SK-N-SH (cell line): ENCODE measurements at regions not wholly inside any gene's neighbourhood (a gene's known extent, or its start where the extent isn't known, plus 50 kb on each side); places are given as distances from the start of the nearest gene placed in this dataset.

Experiments used
- CTCF ChIA-PET: fragments of 300-600, 350-600 bp; formaldehyde crosslinking; extraction: SDS; loops from one replicate; lab custom pipeline; 2021; lab: Yijun Ruan, JAX
- POLR2A ChIA-PET: fragments of 350-600 bp; sonication (Branson Sonifier 250); formaldehyde crosslinking; extraction: SDS; loops from one replicate; lab custom pipeline; 2020; ENCODE audit warnings: antibody characterized with exemption, inconsistent platforms; lab: Yijun Ruan, JAX
- DNase-seq: peaks from one replicate; pipeline ENCODE4 v3.0.0; 2012
- H2AFZ ChIP-seq: fragments of 200-600 bp; sonication (generic); 2 replicates; pipeline ENCODE4 v1.8.1; 2016; ENCODE audit warnings: antibody characterized with exemption, mild to moderate bottlenecking, low read depth
- H3F3A ChIP-seq: fragments of 200-600 bp; sonication (generic); replicated peaks from 2 replicates; pipeline ENCODE3; 2016; ENCODE audit warnings: antibody characterized with exemption, mild to moderate bottlenecking; ENCODE audit not compliant: insufficient read depth
- H3K27ac ChIP-seq, 2 experiments: fragments of 200-500 bp in 1 of 2; fragments of 200-600 bp in 1 of 2; sonication (Bioruptor generic) in 1 of 2; sonication (generic), shearing (Covaris generic) in 1 of 2; 2 replicates each; pipeline versions ENCODE4 v1.5.1 to v1.6.1; 2014 to 2016; ENCODE audit warnings: low read depth in 2 of 2, inconsistent platforms in 1 of 2, low read length in 1 of 2, mild to moderate bottlenecking in 1 of 2, mixed read lengths in 1 of 2
- H3K27me3 ChIP-seq: fragments of 200-600 bp; sonication (generic), shearing (Covaris generic); 2 replicates; pipeline ENCODE4 v1.6.1; 2016; ENCODE audit warnings: mixed run types; ENCODE audit not compliant: insufficient read depth
- H3K36me3 ChIP-seq, 2 experiments: fragments of 200-500 bp in 1 of 2; fragments of 200-600 bp in 1 of 2; sonication (Bioruptor generic) in 1 of 2; sonication (generic) in 1 of 2; replicated peaks in 1 of 2; 2 replicates each; pipeline versions ENCODE3 to v1.5.1; 2014 to 2016; ENCODE audit warnings: low read length in 1 of 2, mild to moderate bottlenecking in 1 of 2; ENCODE audit not compliant: insufficient read depth in 2 of 2, control insufficient read depth in 1 of 2
- H3K4me1 ChIP-seq, 2 experiments: fragments of 200-500 bp in 1 of 2; fragments of 200-600 bp in 1 of 2; sonication (Bioruptor generic) in 1 of 2; sonication (generic), shearing (Covaris generic) in 1 of 2; 2 replicates each; pipeline versions ENCODE4 v1.5.1 to v1.6.1; 2014 to 2016; ENCODE audit warnings: low read depth in 1 of 2, low read length in 1 of 2, mixed run types in 1 of 2; ENCODE audit not compliant: insufficient read depth in 2 of 2, control insufficient read depth in 1 of 2
- H3K4me2 ChIP-seq: fragments of 200-600 bp; sonication (generic), shearing (Covaris generic); 2 replicates; pipeline ENCODE4 v1.6.1; 2017; ENCODE audit warnings: mixed run types
- H3K4me3 ChIP-seq, 2 experiments: fragments of 200-500 bp in 1 of 2; fragments of 200-600 bp in 1 of 2; sonication (Bioruptor generic) in 1 of 2; sonication (generic), shearing (Covaris generic) in 1 of 2; 2 replicates each; pipeline versions ENCODE4 v1.5.1 to v1.8.1; 2014 to 2016; ENCODE audit warnings: low read depth in 2 of 2, inconsistent platforms in 1 of 2, low read length in 1 of 2, mild to moderate bottlenecking in 1 of 2, mixed read lengths in 1 of 2, moderate library complexity in 1 of 2
- H3K79me2 ChIP-seq: fragments of 200-600 bp; sonication (generic); 2 replicates; pipeline ENCODE4 v1.8.1; 2017; ENCODE audit warnings: mild to moderate bottlenecking; ENCODE audit not compliant: insufficient read depth
- H3K9ac ChIP-seq: fragments of 200-600 bp; sonication (generic); 2 replicates; pipeline ENCODE4 v1.6.1; 2017; ENCODE audit warnings: mixed run types
- H3K9me2 ChIP-seq: fragments of 200-600 bp; sonication (generic); 2 replicates; pipeline ENCODE4 v1.6.1; 2017; ENCODE audit warnings: mixed run types
- H3K9me3 ChIP-seq: fragments of 200-600 bp; sonication (generic); 2 replicates; pipeline ENCODE4 v1.6.1; 2017; ENCODE audit warnings: mixed run types, mild to moderate bottlenecking, moderate library complexity
- H4K20me1 ChIP-seq: fragments of 200-600 bp; sonication (generic); 2 replicates; pipeline ENCODE4 v1.6.1; 2017; ENCODE audit warnings: mild to moderate bottlenecking, mixed run types; ENCODE audit not compliant: insufficient read depth
- ELF1 ChIP-seq: IDR thresholded peaks from 2 replicates; pipeline ENCODE4 v1.4.0; 2012
- EP300 ChIP-seq, 2 experiments: IDR thresholded peaks; 2 replicates each; pipeline versions ENCODE4 v1.4.0 to v1.6.1; 2012; ENCODE audit warnings: borderline replicate concordance in 1 of 2, low read depth in 1 of 2, low read length in 1 of 2
- FOSL2 ChIP-seq: IDR thresholded peaks from 2 replicates; pipeline ENCODE4 v1.4.0; 2012; ENCODE audit warnings: low read depth, mild to moderate bottlenecking, moderate library complexity, borderline replicate concordance
- FOXJ3 ChIP-seq: sonication (generic); formaldehyde crosslinking; IDR thresholded peaks from 2 replicates; pipeline ENCODE4 v1.5.1; 2020; ENCODE audit warnings: mild to moderate bottlenecking, missing genetic modification reagents
- MEF2A ChIP-seq: IDR thresholded peaks from 2 replicates; pipeline ENCODE4 v1.4.0; 2012; ENCODE audit warnings: low read depth, borderline replicate concordance
- NFIC ChIP-seq: IDR thresholded peaks from 2 replicates; pipeline ENCODE4 v1.4.0; 2012; ENCODE audit warnings: borderline replicate concordance
- NRF1 ChIP-seq: IDR thresholded peaks from 2 replicates; pipeline ENCODE4 v1.6.1; 2012; ENCODE audit warnings: low read depth, mild to moderate bottlenecking, low read length
- POLR2AphosphoS5 ChIP-seq: IDR thresholded peaks from 2 replicates; pipeline ENCODE4 v1.6.1; 2012; ENCODE audit warnings: low read depth, low read length
- SIN3A ChIP-seq: IDR thresholded peaks from 2 replicates; pipeline ENCODE4 v1.6.1; 2012; ENCODE audit warnings: low read depth, mild to moderate bottlenecking, low read length, moderate library complexity, borderline replicate concordance
- TAF1 ChIP-seq: IDR thresholded peaks from 2 replicates; pipeline ENCODE4 v1.6.1; 2012; ENCODE audit warnings: low read depth, mild to moderate bottlenecking, low read length, moderate library complexity, borderline replicate concordance
- WGBS: methylation state at CpG from one replicate; pipeline ENCODE4 v1.1.6; 2017; ENCODE audit warnings: low lambda C conversion rate; 5-methylcytosine and 5-hydroxymethylcytosine counted together
- TF ChIP-seq, protein P1 (sequence below): IDR thresholded peaks from 2 replicates; pipeline ENCODE4 v1.4.0; 2012; ENCODE audit warnings: low read depth, borderline replicate concordance
- TF ChIP-seq, protein P2 (sequence below): fragments of 150-350 bp; IDR thresholded peaks from 2 replicates; pipeline ENCODE4 v1.6.1; 2017; ENCODE audit warnings: antibody characterized with exemption, low read length, low read depth, borderline replicate concordance
- TF ChIP-seq, protein P3 (sequence below): IDR thresholded peaks from 2 replicates; pipeline ENCODE4 v1.6.1; 2012; ENCODE audit warnings: mild to moderate bottlenecking, low read depth, low read length, moderate library complexity

DNA sequence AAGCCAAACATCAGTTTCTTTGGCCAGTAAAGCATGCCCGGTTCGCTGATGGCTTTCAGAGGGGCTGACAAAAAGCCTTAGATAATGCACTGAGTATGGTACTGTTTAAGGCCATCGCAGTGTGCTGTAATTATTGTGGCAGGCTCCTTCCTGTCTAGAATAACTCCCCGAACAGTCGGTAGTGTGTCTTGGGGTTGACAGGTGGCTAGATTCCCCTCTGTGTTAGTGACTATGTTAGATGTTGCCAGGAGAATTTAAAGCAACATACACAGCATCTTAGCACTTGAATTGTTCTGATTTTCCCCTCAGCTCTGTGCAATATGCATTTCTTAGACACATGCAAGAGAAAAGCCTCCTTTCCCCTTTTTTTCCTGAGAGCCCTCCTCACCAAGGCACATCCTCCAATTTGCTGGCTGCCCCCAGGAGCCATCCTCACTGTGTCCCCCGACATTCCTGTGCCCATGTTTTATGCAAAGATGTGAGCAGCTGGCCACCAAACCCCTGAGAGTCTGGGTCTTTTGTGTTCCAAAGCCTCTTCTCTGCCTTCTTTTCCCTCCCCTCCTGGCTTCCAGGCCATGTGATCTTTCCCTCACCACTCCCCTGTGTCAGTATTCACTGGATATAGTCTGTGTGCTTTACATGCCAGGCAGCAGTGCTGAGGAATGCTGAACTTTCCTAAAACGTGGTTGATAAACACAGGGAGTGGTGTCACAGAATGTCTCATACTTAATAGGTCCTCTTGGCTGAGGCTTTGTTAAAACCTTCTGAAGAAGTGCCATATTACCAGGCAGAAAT lies 331.5 kb downstream of the HRH4 start:
- Histone ChIP-seq H3K9me2 (no peaks in the 10 kb centered on the region), H3K79me2 (no peaks in the 10 kb centered on the region), H3K36me3 (no peaks in the 10 kb centered on the region), H3K4me1 (peaks cover 0 to 4% of the 10 kb centered on the region in 2 experiments; a peak in 1 of 4 replicates), H3K4me3 (no peak overlapping the region), H3K9ac (no peak overlapping the region), H3K27ac (no peak overlapping the region), H3K4me2 (no peak overlapping the region), H3K27me3 (no peaks in the 10 kb centered on the region), H2AFZ (no peak overlapping the region), H3K9me3 (no peaks in the 10 kb centered on the region), H3F3A (no peaks in the 10 kb centered on the region), H4K20me1 (no peaks in the 10 kb centered on the region)
- POLR2A ChIA-PET, result no interaction called here
- peak; percentile 4 for DNase-seq
- WGBS, result 24% methylated on average over 7 of the region's 7 CpGs
- no peak for TF ChIP-seq TAF1
- TF ChIP-seq, protein P1, sequence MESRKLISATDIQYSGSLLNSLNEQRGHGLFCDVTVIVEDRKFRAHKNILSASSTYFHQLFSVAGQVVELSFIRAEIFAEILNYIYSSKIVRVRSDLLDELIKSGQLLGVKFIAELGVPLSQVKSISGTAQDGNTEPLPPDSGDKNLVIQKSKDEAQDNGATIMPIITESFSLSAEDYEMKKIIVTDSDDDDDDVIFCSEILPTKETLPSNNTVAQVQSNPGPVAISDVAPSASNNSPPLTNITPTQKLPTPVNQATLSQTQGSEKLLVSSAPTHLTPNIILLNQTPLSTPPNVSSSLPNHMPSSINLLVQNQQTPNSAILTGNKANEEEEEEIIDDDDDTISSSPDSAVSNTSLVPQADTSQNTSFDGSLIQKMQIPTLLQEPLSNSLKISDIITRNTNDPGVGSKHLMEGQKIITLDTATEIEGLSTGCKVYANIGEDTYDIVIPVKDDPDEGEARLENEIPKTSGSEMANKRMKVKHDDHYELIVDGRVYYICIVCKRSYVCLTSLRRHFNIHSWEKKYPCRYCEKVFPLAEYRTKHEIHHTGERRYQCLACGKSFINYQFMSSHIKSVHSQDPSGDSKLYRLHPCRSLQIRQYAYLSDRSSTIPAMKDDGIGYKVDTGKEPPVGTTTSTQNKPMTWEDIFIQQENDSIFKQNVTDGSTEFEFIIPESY, result no peak
- TF ChIP-seq FOXJ3 (CRISPR knock-in tag), result no peak
- TF ChIP-seq EP300 (IDR thresholded peaks at IDR 0.05; ENCODE audit: borderline replicate concordance in 1 of 2, low read depth in 1 of 2, low read length in 1 of 2), result no peak
- TF ChIP-seq POLR2AphosphoS5, result no peak
- TF ChIP-seq NRF1, result no peak
- no peak for TF ChIP-seq FOSL2
- TF ChIP-seq ELF1, result no peak
- TF ChIP-seq SIN3A, result no peak
- CTCF ChIA-PET, result interaction anchor here (0.6 kb wide), 1 partner anchor 1543 kb away, joined by 3 read pairs; no protein-coding TSS in a partner anchor

DNA sequence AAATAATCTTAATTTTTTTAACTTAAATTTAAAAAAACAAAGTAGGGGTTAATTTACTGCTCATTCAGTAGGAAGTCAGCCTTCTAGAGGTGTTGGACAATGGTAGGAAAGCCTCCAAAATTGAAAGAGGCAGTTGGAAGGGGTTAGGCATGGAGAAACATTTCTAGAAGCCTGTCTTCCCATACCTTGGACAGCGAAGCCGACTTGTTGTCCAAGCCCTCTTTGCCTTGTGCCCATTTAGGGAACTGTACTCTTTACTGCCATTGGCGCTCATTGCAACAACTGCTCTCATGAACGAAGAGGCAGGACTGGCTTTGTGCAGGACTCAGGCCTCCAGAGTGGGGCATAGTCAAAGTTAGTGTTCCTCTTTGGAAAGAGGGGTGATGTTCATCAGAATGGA lies 333.3 kb downstream of the HRH4 start:
- no peak overlapping the region for H3K9ac ChIP-seq
- no peak overlapping the region for H3K4me2 ChIP-seq
- H3K9me2 ChIP-seq, result no peaks in the 10 kb centered on the region
- no peaks in the 10 kb centered on the region for H4K20me1 ChIP-seq
- ChIA-PET POLR2A (no interaction called here), CTCF (no interaction called here)
- no peaks in the 10 kb centered on the region for H3K9me3 ChIP-seq
- DNase-seq, result no peak
- WGBS, result 27% methylated on average over 4 of the region's 4 CpGs
- H3K27me3 ChIP-seq, result no peaks in the 10 kb centered on the region
- no peak overlapping the region for H3K4me3 ChIP-seq
- H3F3A ChIP-seq, result no peaks in the 10 kb centered on the region
- TF ChIP-seq NFIC (no peak), FOXJ3 (CRISPR knock-in tag) (no peak), MEF2A (no peak), ELF1 (no peak)
- TF ChIP-seq, protein P2, sequence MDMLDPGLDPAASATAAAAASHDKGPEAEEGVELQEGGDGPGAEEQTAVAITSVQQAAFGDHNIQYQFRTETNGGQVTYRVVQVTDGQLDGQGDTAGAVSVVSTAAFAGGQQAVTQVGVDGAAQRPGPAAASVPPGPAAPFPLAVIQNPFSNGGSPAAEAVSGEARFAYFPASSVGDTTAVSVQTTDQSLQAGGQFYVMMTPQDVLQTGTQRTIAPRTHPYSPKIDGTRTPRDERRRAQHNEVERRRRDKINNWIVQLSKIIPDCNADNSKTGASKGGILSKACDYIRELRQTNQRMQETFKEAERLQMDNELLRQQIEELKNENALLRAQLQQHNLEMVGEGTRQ, result no peak
- TF ChIP-seq, protein P3, sequence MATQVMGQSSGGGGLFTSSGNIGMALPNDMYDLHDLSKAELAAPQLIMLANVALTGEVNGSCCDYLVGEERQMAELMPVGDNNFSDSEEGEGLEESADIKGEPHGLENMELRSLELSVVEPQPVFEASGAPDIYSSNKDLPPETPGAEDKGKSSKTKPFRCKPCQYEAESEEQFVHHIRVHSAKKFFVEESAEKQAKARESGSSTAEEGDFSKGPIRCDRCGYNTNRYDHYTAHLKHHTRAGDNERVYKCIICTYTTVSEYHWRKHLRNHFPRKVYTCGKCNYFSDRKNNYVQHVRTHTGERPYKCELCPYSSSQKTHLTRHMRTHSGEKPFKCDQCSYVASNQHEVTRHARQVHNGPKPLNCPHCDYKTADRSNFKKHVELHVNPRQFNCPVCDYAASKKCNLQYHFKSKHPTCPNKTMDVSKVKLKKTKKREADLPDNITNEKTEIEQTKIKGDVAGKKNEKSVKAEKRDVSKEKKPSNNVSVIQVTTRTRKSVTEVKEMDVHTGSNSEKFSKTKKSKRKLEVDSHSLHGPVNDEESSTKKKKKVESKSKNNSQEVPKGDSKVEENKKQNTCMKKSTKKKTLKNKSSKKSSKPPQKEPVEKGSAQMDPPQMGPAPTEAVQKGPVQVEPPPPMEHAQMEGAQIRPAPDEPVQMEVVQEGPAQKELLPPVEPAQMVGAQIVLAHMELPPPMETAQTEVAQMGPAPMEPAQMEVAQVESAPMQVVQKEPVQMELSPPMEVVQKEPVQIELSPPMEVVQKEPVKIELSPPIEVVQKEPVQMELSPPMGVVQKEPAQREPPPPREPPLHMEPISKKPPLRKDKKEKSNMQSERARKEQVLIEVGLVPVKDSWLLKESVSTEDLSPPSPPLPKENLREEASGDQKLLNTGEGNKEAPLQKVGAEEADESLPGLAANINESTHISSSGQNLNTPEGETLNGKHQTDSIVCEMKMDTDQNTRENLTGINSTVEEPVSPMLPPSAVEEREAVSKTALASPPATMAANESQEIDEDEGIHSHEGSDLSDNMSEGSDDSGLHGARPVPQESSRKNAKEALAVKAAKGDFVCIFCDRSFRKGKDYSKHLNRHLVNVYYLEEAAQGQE, result peak; percentile 59; the same call in 1 of the 2 replicates
- TF ChIP-seq, all 33 proteins: peak for 1
- Histone ChIP-seq H3K79me2 (no peaks in the 10 kb centered on the region), H2AFZ (no peak overlapping the region), H3K36me3 (no peaks in the 10 kb centered on the region), H3K27ac (no peak overlapping the region), H3K4me1 (peaks cover 0 to 4% of the 10 kb centered on the region in 2 experiments; a peak in 1 of 4 replicates)
